ENCODE measurements at regions not wholly inside any gene's neighbourhood (a gene's known extent, or its start where the extent isn't known, plus 50 kb on each side); places are given as distances from the start of the nearest gene placed in this dataset.

- H3K4me3 ChIP-seq (ENCODE audit: low read length), result no peak overlapping the region
- no peak for DNase-seq (ENCODE audit: low read depth)
- TF ChIP-seq, protein P1, sequence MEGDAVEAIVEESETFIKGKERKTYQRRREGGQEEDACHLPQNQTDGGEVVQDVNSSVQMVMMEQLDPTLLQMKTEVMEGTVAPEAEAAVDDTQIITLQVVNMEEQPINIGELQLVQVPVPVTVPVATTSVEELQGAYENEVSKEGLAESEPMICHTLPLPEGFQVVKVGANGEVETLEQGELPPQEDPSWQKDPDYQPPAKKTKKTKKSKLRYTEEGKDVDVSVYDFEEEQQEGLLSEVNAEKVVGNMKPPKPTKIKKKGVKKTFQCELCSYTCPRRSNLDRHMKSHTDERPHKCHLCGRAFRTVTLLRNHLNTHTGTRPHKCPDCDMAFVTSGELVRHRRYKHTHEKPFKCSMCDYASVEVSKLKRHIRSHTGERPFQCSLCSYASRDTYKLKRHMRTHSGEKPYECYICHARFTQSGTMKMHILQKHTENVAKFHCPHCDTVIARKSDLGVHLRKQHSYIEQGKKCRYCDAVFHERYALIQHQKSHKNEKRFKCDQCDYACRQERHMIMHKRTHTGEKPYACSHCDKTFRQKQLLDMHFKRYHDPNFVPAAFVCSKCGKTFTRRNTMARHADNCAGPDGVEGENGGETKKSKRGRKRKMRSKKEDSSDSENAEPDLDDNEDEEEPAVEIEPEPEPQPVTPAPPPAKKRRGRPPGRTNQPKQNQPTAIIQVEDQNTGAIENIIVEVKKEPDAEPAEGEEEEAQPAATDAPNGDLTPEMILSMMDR (conservative IDR thresholded peaks at IDR 0.05; ENCODE audit: low read depth, low read length), result no peak
Measured at GRCh38 chr5:86439593-86440110, 178.1 kb upstream of the COX7C start.

DNA sequence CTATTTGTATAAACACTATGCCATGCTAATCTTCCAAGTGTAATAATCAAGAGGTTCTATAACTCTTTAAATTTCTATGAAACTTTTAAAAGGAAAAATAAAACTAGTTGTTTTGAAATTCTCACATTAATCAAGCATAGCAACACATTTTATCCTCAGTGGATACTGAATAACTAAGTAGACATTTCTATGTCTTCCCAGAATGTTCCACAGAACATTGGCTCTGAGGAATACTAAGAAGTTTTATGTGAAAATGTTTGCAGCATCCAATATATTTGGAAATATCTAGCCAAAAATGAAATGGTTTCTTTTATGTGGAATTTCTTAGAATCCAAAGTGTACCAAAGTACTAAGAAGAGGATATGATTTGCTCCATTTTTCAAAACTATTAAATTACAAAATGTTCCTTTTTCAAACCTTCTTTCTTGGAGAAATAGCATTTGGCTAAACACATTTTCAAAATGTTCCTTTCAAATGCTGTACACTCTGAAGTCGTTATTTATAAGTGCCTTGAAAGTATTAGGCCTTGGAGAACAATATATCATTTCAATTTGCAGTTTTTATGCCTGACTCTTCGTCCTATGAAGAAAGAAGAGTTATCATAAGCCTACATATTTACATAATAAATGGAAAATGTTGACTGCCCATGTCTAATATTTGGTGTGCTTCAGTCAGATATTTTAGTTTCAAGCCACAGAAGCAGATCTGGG lies 175.6 kb upstream of the COX7C start:
- TF ChIP-seq, protein P1 (conservative IDR thresholded peaks at IDR 0.05; ENCODE audit: low read depth, low read length), result no peak
- DNase-seq (ENCODE audit: low read depth), result no peak
- H3K4me3 ChIP-seq (ENCODE audit: low read length), result no peak overlapping the region

DNA sequence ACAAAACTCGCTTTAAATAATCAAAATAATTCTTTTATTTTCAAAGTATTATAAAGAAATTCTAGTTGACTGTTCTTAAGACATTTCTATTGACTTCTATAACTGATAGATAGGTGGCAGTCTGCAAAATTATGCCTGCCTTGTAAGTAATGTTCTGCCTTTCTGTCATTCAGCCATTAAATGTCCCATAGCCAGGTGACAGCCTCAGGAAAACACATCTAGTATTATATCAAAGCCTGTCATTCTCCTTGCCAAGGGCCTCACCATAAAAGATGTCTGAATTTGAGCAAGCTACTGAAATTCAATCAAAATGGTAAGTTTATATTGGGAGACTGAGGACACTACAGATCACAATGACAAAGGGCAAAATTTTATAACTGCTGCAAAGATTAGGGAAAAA lies 170.4 kb upstream of the COX7C start:
- no peak for DNase-seq (ENCODE audit: low read depth)
- no peak overlapping the region for H3K4me3 ChIP-seq (ENCODE audit: low read length)
- TF ChIP-seq, protein P1 (conservative IDR thresholded peaks at IDR 0.05; ENCODE audit: low read depth, low read length), result no peak

DNA sequence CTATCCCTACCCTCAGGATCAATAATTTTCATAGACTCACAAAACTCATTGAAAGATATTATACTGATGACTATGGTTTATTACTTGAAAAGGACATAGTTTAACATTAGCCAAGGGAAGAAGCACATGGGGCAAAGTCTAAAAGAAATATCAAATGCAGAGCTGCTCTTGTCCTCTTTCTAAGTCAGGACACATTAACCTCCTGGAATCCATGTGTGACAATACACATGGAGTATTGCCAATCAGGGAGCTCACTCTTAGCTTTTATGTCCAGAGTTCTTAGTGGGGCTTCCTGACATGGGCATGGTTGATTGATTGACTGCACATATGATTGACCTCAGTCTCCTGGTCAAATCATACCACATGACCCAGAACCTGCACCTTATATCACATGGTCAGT lies 165.5 kb upstream of the COX7C start:
- H3K4me3 ChIP-seq (ENCODE audit: low read length), result no peak overlapping the region
- no peak for DNase-seq (ENCODE audit: low read depth)
- TF ChIP-seq, protein P1 (conservative IDR thresholded peaks at IDR 0.05; ENCODE audit: low read depth, low read length), result no peak

GRCh38 chr5:86460519-86460918 lies 157.2 kb upstream of the COX7C start:
- TF ChIP-seq, protein P1 (conservative IDR thresholded peaks at IDR 0.05; ENCODE audit: low read depth, low read length), result no peak
- no peak overlapping the region for H3K4me3 ChIP-seq (ENCODE audit: low read length)
- DNase-seq (ENCODE audit: low read depth), result no peak

- TF ChIP-seq, protein P1 (conservative IDR thresholded peaks at IDR 0.05; ENCODE audit: low read depth, low read length), result no peak
- no peak overlapping the region for H3K4me3 ChIP-seq (ENCODE audit: low read length)
- peak; percentile 66 for DNase-seq (ENCODE audit: low read depth)
Measured at GRCh38 chr5:86461169-86461956, 156.4 kb upstream of the COX7C start.

Measured in retinal pigment epithelial cell (primary cell).